Heart right ventricle (tissue), 16 donors: ENCODE measurements at regions not wholly inside any gene's neighbourhood (a gene's known extent, or its start where the extent isn't known, plus 50 kb on each side); places are given as distances from the start of the nearest gene placed in this dataset.

Experiments used
- ATAC-seq, 8 donors: fragments of 200-7000 bp; cut with Tn5 transposase; one replicate each; pipeline ENCODE4 v1.9.1; 2020; ENCODE audit warnings: mild to moderate bottlenecking in 8 of 8, moderate library complexity in 8 of 8, moderate number of reproducible peaks in 1 of 8
- DNase-seq, 2 donors: peaks; one replicate each; pipeline ENCODE4 v3.0.0-alpha.2; 2020
- H3K27ac ChIP-seq, 10 donors: fragments of 200-600 bp; sonication (generic) in 2 of 10; one replicate each; pipeline versions ENCODE4 v1.5.0 to v1.8.0; 2020 to 2022; ENCODE audit warnings: mild to moderate bottlenecking in 3 of 10
- H3K27me3 ChIP-seq, 7 donors: fragments of 200-600 bp; one replicate each; pipeline ENCODE4 v1.8.0; 2021 to 2022; ENCODE audit warnings: mild to moderate bottlenecking in 2 of 7
- H3K36me3 ChIP-seq, 9 donors: fragments of 200-600 bp; sonication (generic) in 1 of 9; one replicate each; pipeline versions ENCODE4 v1.5.0 to v1.8.0; 2020 to 2022; ENCODE audit warnings: mild to moderate bottlenecking in 2 of 9
- H3K4me1 ChIP-seq, 9 donors: fragments of 200-600 bp; sonication (generic) in 1 of 9; one replicate each; pipeline versions ENCODE4 v1.5.0 to v1.8.0; 2020 to 2022; ENCODE audit warnings: mild to moderate bottlenecking in 4 of 9
- H3K4me3 ChIP-seq, 10 donors: fragments of 200-600 bp; sonication (generic) in 2 of 10; one replicate each; pipeline versions ENCODE4 v1.5.0 to v1.8.0; 2020 to 2022; ENCODE audit warnings: mild to moderate bottlenecking in 7 of 10, moderate library complexity in 2 of 10
- H3K9me3 ChIP-seq, 11 donors: fragments of 200-600 bp in 10 of 11; sonication (generic) in 2 of 11; one replicate each; pipeline versions ENCODE4 v1.5.0 to v1.8.0; 2013 to 2022; ENCODE audit warnings: mild to moderate bottlenecking in 2 of 11, control low read depth in 1 of 11, moderate library complexity in 1 of 11
- WGBS, 2 donors: extraction: QIAGEN DNeasy Blood & Tissue Kit; methylation state at CpG; one replicate each; pipeline ENCODE4 v1.1.7; 2013; ENCODE audit warnings: inconsistent platforms in 1 of 2; 5-methylcytosine and 5-hydroxymethylcytosine counted together
- intact Hi-C, 10 donors: fragments of 100-400 bp; cut with DNase I; formaldehyde crosslinking; loops; one replicate each; pipeline versions ENCODE4 v1.11.1 to v1.14.2; 2022
- TF ChIP-seq, protein P1 (sequence below), 9 donors: fragments of 200-600 bp; sonication (generic) in 2 of 9; IDR thresholded peaks; one replicate each; pipeline versions ENCODE4 v1.5.0 to v1.8.0; 2021 to 2022; ENCODE audit warnings: antibody characterized with exemption in 9 of 9, mild to moderate bottlenecking in 5 of 9, moderate library complexity in 1 of 9
- donor health status: Arrhythmogenic right ventricular cardiomyopathy.
- donor health status: ischemic (EF 13 %, LVEDD 7.1; RV severe dilation, severe dysfunction).
- donor health status: healthy with polysubstance abuse.
- donor health status: DM: no; HTN: yes; CAD: no.
- donor health status: DM: no; HTN: no; CAD: no.
- donor health status: ischemic (EF 25% LVEDD 6.9; RV normal size, moderate dysfunction).
- donor health status: ischemic (EF 25% LVEDD 5.7; RV mildly dilated, moderate dysfunction).
- donor health status: healthy.
- donor health status: DM: yes; HTN: yes; CAD: no.
- donor health status: Ischemic cardiomyopathy.
- donor health status: ischemic (EF 35%, LVEDD 5.7; RV mildly dilated, moderate dysfunction).
- donor health status: nonischemic (EF 11% LVEDD 7.7; RV severe dilation, severe dysfunction).
- donor health status: DM: yes; HTN: yes; CAD: no.
- donor health status: PGD.
- donor health status: ischemic (EF 29% LVEDD 5.4; RV normal size, mild dysfunction).
- donor health status: nonischemic (EF 23%, LVEDD 6.1; RV moderate dilation, normal function).

- Histone ChIP-seq H3K4me1 (peaks cover 0 to 6% (median 0%) of the 10 kb centered on the region in 9 donors), H3K4me3 (no peak overlapping the region), H3K27ac (no peak overlapping the region), H3K9me3 (no peaks in the 10 kb centered on the region), H3K27me3 (peaks cover 0 to 6% (median 0%) of the 10 kb centered on the region in 7 donors), H3K36me3 (no peaks in the 10 kb centered on the region)
- 22 to 25% methylated on average over 5 of the region's 5 CpGs for WGBS, 2 donors
- intact Hi-C loops, result loop anchor here (2.0 to 10.0 kb wide), 9 partner anchors 542 to 922 kb away; partner anchors contain the start of gene APP (in 4 of the 10)
- TF ChIP-seq, protein P1, sequence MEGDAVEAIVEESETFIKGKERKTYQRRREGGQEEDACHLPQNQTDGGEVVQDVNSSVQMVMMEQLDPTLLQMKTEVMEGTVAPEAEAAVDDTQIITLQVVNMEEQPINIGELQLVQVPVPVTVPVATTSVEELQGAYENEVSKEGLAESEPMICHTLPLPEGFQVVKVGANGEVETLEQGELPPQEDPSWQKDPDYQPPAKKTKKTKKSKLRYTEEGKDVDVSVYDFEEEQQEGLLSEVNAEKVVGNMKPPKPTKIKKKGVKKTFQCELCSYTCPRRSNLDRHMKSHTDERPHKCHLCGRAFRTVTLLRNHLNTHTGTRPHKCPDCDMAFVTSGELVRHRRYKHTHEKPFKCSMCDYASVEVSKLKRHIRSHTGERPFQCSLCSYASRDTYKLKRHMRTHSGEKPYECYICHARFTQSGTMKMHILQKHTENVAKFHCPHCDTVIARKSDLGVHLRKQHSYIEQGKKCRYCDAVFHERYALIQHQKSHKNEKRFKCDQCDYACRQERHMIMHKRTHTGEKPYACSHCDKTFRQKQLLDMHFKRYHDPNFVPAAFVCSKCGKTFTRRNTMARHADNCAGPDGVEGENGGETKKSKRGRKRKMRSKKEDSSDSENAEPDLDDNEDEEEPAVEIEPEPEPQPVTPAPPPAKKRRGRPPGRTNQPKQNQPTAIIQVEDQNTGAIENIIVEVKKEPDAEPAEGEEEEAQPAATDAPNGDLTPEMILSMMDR (IDR thresholded peaks at IDR 0.05), result peak; percentile 59 to 77 (median 62)
- no peak for DNase-seq
- ATAC-seq, result no peak
Observed at GRCh38 chr21:26717146-26717739, 128.0 kb downstream of the ADAMTS1 start.

GRCh38 chr21:26715878-26716506 lies 129.2 kb downstream of the ADAMTS1 start:
- Histone ChIP-seq H3K36me3 (no peaks in the 10 kb centered on the region), H3K4me1 (peaks cover 0 to 6% (median 0%) of the 10 kb centered on the region in 9 donors), H3K9me3 (no peaks in the 10 kb centered on the region), H3K27ac (no peak overlapping the region), H3K4me3 (no peak overlapping the region), H3K27me3 (peaks cover 0 to 6% (median 0%) of the 10 kb centered on the region in 7 donors)
- TF ChIP-seq, protein P1 (IDR thresholded peaks at IDR 0.05), result peak; percentile 58 to 91 (median 80)
- WGBS, 2 donors, result 18 to 22% methylated on average over 7 of the region's 7 CpGs
- DNase-seq (peak in 1 of 2 donors; percentile 48), ATAC-seq (peak in 6 of 8 donors; percentile 58 to 84 (median 71))
- intact Hi-C loops, result loop anchor here (2.0 to 10.0 kb wide), 9 partner anchors 541 to 921 kb away; partner anchors contain the start of gene APP (in 4 of the 10)

GRCh38 chr21:26715116-26715515 lies 130.1 kb downstream of the ADAMTS1 start:
- 70 to 72% methylated on average over 4 of the region's 4 CpGs for WGBS, 2 donors

DNA sequence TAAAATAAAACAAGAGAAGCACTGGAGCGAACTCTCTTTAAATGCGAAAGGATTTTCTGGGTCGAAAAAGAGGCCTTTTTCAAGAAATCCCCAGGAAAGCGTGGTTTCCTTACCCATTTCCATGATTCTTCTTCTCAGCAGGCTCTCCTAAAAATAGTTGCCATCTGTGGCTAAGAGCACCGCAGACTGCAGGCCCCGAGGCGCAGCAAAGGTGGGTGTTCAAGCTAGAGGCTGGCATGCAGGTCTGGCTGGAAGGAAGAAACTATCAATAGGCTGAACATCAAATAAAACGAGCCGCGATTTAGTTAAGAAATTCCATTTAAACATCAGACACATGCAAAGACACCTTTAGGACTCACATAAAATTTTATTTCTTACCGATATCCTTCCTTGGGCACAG lies 135.1 kb downstream of the ADAMTS1 start:
- intact Hi-C loops, result loop anchor here in 4 of 10 donors (10.0 kb wide), 3 partner anchors 535 to 915 kb away; partner anchors contain the start of gene APP (in 2 of the 4)
- WGBS, 2 donors, result 83 to 85% methylated on average over 11 of the region's 11 CpGs
- TF ChIP-seq, protein P1 (IDR thresholded peaks at IDR 0.05), result no peak

More at GRCh38 chr21:26715116-26715515, 130.1 kb downstream of the ADAMTS1 start:
- ATAC-seq (no peak), DNase-seq (no peak)
- TF ChIP-seq, protein P1 (IDR thresholded peaks at IDR 0.05), result no peak
- Histone ChIP-seq H3K9me3 (no peaks in the 10 kb centered on the region), H3K4me1 (peaks cover 0 to 6% (median 0%) of the 10 kb centered on the region in 9 donors), H3K27me3 (peaks cover 0 to 6% (median 0%) of the 10 kb centered on the region in 7 donors), H3K4me3 (no peak overlapping the region), H3K27ac (no peak overlapping the region), H3K36me3 (no peaks in the 10 kb centered on the region)
- intact Hi-C loops, result loop anchor here in 8 of 10 donors (5.0 to 10.0 kb wide), 5 partner anchors 540 to 920 kb away; partner anchors contain the start of gene APP (in 3 of the 8)

More for the DNA sequence above, 135.1 kb downstream of the ADAMTS1 start:
- no peaks in the 10 kb centered on the region for H3K9me3 ChIP-seq
- ATAC-seq, result no peak
- H3K27me3 ChIP-seq, result peaks cover 0 to 5% (median 0%) of the 10 kb centered on the region in 7 donors
- H3K36me3 ChIP-seq, result no peaks in the 10 kb centered on the region
- H3K4me3 ChIP-seq, result no peak overlapping the region
- no peaks in the 10 kb centered on the region for H3K4me1 ChIP-seq
- H3K27ac ChIP-seq, result no peak overlapping the region
- DNase-seq, result no peak
